ENCODE measurements at regions not wholly inside any gene's neighbourhood (a gene's known extent, or its start where the extent isn't known, plus 50 kb on each side); places are given as distances from the start of the nearest gene placed in this dataset.

- Mint-ChIP-seq H3K27ac (no peak overlapping the region), H3K9me3 (no peaks in the 10 kb centered on the region), H3K36me3 (ENCODE audit: low read depth) (no peaks in the 10 kb centered on the region), H3K4me3 (no peak overlapping the region), H3K4me1 (no peaks in the 10 kb centered on the region), H3K27me3 (ENCODE audit: insufficient read depth) (no peaks in the 10 kb centered on the region)
- TF ChIP-seq CTCF (conservative IDR thresholded peaks at IDR 0.05): no peak
- WGBS, 2 experiments (ENCODE audit: insufficient coverage in 1 of 2, insufficient read length in 1 of 2): 85 to 88% methylated on average over 2 to 4 of the region's 4 CpGs
- H3K27ac ChIP-seq (ENCODE audit: low read depth, low read length): no peak overlapping the region
- no peak for DNase-seq
- no peaks in the 10 kb centered on the region for H3K9me3 ChIP-seq (ENCODE audit: control insufficient read depth, low read length)
- H3K4me3 ChIP-seq (ENCODE audit: low read length): no peak overlapping the region
- H3K4me1 ChIP-seq (ENCODE audit: control insufficient read depth, insufficient read depth, low read length): no peaks in the 10 kb centered on the region
- no peaks in the 10 kb centered on the region for H3K27me3 ChIP-seq (ENCODE audit: control insufficient read depth, insufficient read depth, low read length, poor library complexity, severe bottlenecking)
- no peak overlapping the region for H3K9ac ChIP-seq (ENCODE audit: extremely low read depth, low read length, poor library complexity, severe bottlenecking)
- no peaks in the 10 kb centered on the region for H3K36me3 ChIP-seq (ENCODE audit: control insufficient read depth, insufficient read depth, low read length)
Measured at GRCh38 chr5:105898183-105898582, 1772.6 kb downstream of the EFNA5 start.

GRCh38 chr5:105885266-105885665, 1785.5 kb downstream of the EFNA5 start:
- Histone ChIP-seq H3K9me3 (ENCODE audit: control insufficient read depth, low read length) (no peaks in the 10 kb centered on the region), H3K27me3 (ENCODE audit: control insufficient read depth, insufficient read depth, low read length, poor library complexity, severe bottlenecking) (no peaks in the 10 kb centered on the region), H3K27ac (ENCODE audit: low read depth, low read length) (no peak overlapping the region), H3K9ac (ENCODE audit: extremely low read depth, low read length, poor library complexity, severe bottlenecking) (no peak overlapping the region), H3K4me3 (ENCODE audit: low read length) (no peak overlapping the region), H3K36me3 (ENCODE audit: control insufficient read depth, insufficient read depth, low read length) (no peaks in the 10 kb centered on the region), H3K4me1 (ENCODE audit: control insufficient read depth, insufficient read depth, low read length) (no peaks in the 10 kb centered on the region)
- Mint-ChIP-seq H3K36me3 (ENCODE audit: low read depth) (no peaks in the 10 kb centered on the region), H3K4me1 (no peaks in the 10 kb centered on the region), H3K4me3 (no peak overlapping the region), H3K27me3 (ENCODE audit: insufficient read depth) (no peaks in the 10 kb centered on the region), H3K27ac (no peak overlapping the region), H3K9me3 (no peaks in the 10 kb centered on the region)
- WGBS, 2 experiments (ENCODE audit: insufficient coverage in 1 of 2, insufficient read length in 1 of 2): 60 to 100% methylated on average over 1 of the region's 1 CpG
- no peak for DNase-seq
- TF ChIP-seq CTCF (conservative IDR thresholded peaks at IDR 0.05): no peak

GRCh38 chr5:105882956-105883481, 1787.7 kb downstream of the EFNA5 start:
- Histone ChIP-seq H3K4me1 (ENCODE audit: control insufficient read depth, insufficient read depth, low read length) (no peaks in the 10 kb centered on the region), H3K9me3 (ENCODE audit: control insufficient read depth, low read length) (no peaks in the 10 kb centered on the region), H3K27ac (ENCODE audit: low read depth, low read length) (no peak overlapping the region), H3K36me3 (ENCODE audit: control insufficient read depth, insufficient read depth, low read length) (no peaks in the 10 kb centered on the region), H3K4me3 (ENCODE audit: low read length) (no peak overlapping the region), H3K9ac (ENCODE audit: extremely low read depth, low read length, poor library complexity, severe bottlenecking) (no peak overlapping the region), H3K27me3 (ENCODE audit: control insufficient read depth, insufficient read depth, low read length, poor library complexity, severe bottlenecking) (no peaks in the 10 kb centered on the region)
- H3K36me3 Mint-ChIP-seq (ENCODE audit: low read depth): no peaks in the 10 kb centered on the region
- H3K9me3 Mint-ChIP-seq: no peaks in the 10 kb centered on the region
- WGBS, 2 experiments (ENCODE audit: insufficient coverage in 1 of 2, insufficient read length in 1 of 2): 66 to 88% methylated on average over 2 to 4 of the region's 4 CpGs
- H3K4me1 Mint-ChIP-seq: no peaks in the 10 kb centered on the region
- DNase-seq: no peak
- H3K27ac Mint-ChIP-seq: no peak overlapping the region
- no peaks in the 10 kb centered on the region for H3K27me3 Mint-ChIP-seq (ENCODE audit: insufficient read depth)
- no peak for TF ChIP-seq CTCF (conservative IDR thresholded peaks at IDR 0.05)
- no peak overlapping the region for H3K4me3 Mint-ChIP-seq

Measured in endodermal cell (in vitro differentiated cells).